HG03460 (cell line): ENCODE measurements at regions not wholly inside any gene's neighbourhood (a gene's known extent, or its start where the extent isn't known, plus 50 kb on each side); places are given as distances from the start of the nearest gene placed in this dataset.

ENCODE experiments used
- ATAC-seq: cut with Tn5 transposase; IDR thresholded peaks from one replicate; pipeline ENCODE4 v1.9.1; 2021; ENCODE audit not compliant: unreplicated experiment

DNA sequence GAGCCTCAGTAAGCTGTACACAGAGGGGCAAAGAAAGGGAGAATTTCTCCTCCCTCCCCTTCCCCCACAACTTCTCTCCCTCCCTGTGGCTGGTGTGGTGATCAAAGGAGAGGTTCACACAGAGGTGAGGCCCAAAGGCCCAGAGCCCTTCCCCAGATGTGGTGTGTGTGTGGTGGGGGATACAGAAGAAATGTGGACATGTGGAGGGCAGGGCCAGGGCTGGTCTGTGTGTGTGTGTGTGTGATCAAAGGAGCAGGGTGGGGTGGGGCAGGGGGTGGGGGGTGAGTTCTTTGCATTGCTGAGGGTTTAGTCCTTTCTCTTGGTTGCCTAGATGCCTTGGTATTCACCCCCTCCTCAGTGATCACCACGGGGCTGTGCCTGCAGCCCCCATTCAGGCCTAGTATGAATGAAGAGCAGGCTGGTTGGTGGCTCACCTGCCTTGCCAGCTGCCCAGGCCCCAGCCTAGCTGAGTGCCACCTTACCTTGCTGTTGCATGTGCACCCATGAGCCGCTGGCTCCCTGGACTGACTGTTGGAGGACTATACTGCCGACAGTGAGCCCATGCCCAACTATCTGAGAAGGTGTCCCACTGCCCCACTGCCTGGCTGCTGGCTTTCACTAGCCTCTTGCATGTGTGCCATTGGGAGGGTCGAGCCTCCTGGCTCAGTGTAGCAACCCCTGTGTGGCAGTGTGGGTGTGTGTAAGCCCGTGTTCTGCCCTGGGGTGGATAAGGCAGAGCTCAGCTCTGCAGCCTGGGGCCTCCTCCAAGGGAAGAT is 101.9 kb downstream of the EFNB1 start:
- ATAC-seq = no peak

DNA sequence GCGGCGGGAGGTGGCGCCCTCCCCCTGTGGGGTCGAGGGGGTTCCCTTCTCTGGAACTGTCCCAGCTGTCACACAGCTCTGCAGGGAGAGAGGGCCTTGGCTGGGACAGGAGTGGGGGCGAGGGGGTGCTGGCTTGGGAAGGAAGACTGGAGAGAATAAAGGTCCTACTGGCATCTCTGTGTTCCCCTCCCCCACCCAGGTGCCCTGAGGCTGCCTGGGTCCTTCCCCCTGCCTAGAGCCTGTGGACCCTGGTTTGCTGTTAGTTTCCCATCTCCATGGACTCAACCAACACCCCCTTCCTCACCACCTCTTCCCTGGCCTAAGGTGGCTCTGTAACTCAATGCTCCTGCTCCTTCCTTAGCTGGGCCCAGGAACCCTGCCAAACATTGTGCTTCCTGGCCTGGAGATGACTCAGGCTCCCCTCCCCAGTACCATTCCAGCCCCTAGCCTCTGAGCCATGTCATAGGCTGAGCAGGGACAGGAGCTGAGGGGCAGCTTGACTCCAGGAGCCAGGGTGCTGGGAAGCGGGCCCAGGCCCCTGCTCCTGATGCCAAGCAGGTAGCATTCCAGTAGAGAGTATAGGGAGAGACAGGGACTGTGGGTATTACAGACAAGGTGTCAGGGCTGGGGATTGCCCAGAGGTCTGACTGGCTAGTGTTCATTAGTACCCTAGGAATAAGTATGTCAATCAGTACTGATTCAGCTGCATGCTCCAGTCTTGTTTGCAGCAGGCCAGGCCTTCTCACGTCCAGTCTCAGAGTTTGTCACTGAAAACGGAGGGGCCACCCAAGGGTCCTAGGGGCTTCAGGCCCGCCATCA is 100.7 kb downstream of the EFNB1 start:
- ATAC-seq = no peak

DNA sequence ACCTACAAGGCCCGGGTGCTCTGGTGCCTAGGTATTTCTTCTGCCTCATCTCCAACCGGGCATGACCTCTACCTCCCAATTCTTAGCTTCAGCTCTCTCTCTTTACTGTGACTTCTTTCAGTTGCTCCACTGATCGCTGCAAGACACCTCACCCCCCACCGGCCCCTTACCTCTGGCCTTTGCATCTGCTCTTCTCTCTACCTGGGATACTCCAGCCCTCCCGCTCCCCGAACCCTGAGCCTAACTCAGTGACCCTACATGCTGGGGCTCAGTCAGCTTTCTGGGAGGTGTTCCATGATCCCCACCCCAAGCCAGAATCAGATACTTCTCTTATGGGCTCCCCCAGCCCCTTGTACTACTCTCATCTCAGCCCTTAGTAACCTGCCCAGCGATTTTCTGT is 99.6 kb downstream of the EFNB1 start:
- ATAC-seq = no peak

DNA sequence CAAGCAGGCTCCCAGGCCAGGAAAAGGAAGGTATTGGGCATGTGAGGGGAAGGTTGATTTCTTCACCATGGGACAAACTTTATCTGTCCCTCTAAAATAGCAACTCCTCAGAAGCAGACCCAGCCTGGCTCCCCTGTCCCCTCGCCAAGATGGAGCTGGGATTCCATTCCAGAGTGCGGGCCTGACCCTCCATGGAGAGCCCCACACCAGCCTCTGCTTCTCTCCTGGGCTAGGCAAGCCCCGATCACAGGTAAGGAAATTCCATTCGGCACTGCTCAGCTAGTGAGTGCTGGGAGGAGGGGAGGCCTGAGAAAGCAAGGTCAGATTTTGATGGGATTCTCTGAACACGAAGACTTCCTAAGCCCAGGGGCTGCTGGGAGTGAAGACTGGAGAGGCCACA is 98.4 kb downstream of the EFNB1 start:
- ATAC-seq = no peak

DNA sequence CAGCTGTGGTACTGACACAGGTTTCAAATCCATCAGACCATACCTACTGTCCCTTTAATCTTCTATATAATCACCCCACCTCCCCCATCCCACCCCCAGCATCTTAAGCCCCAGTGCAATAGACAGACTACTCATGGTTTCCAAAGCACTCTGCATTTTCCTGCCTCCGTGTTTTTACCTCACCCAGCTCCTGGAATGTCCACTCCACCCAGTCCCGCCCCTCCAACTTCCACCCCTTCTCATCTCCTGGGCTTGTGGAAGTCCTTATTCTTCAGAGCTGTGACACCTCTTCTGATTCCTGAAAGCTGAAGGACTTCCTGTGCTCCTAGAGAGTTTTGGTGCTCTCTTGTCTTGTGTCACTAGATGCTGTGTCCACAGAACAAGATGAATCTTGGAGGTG is 94.3 kb downstream of the EFNB1 start:
- ATAC-seq = no peak

DNA sequence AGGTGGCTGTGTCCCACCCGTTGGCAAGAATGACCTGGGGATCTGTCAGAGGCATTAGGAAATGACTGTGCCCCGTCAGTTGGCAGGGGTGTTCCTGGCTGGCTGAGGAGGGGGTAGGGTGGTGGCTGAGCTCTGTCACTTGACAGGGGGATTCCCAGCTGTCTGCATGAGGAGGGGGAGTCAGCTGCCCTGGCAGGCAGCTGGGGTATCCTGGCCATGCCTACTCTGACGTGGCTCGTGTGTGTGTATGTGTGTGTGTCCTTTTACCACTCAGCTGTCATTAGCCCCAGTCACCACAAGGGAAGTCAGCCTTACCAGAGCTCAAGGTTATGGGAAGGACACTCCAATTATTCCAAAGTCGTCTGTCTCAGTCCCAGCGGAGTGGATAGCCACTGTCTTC is 93.2 kb downstream of the EFNB1 start:
- no peak for ATAC-seq

DNA sequence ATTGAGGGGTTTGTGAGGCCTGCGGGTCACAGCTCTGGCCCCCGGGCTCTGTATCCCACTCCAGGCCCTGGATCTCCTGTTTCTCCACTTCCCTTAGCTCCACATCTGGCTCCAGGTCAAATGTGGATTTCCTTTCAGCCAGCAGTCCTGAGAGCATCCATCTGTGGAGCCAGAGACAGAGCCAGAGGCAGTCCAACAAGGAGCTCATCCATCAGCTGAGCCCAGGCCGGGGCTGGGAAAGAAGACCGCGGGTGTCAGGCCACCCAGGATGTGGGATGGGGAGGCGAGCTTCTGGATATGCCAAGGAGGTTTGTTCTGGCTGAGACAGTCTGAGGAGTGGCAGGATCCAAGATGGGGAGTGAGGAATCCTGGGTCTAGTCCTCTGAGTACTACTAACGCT is 91.7 kb downstream of the EFNB1 start:
- ATAC-seq = no peak

DNA sequence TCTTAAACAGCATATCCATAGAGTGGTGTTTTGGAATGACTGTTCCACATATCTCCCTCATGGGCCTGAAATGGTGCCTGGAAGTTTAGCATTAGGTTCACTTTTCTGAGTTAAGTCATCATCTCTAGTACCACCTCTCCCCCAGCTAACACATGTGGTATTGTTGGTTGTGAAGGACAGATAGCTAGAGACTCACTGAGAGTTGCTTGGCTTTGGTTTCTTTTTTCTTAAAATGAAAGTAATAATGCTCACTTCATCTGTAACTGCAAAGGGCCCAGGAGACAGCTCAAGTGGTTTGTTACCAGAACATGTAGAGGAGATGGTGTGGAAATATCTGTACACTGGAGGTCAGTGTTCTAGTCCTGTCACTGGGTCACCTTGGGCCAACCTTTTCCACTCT is 90.9 kb downstream of the EFNB1 start:
- ATAC-seq = no peak

DNA sequence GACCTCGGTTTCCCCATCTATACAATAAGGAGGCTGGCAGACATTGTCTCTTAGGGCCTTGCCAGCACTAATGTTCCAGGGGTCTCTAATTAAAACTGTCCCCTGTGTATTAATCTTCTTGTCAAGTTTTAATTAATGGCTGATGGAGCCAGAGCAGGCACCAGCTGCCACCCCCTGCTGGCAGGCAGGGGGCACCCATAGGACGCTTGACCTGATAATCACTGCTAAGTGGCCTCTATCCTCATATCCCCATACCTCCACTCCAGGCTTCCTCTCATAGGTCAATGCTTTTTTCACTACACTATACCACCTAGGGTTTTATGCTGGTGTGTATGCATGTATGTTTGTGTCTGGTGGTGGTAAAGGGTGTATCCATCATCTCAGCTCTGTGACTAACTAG is 89.4 kb downstream of the EFNB1 start:
- no peak for ATAC-seq

DNA sequence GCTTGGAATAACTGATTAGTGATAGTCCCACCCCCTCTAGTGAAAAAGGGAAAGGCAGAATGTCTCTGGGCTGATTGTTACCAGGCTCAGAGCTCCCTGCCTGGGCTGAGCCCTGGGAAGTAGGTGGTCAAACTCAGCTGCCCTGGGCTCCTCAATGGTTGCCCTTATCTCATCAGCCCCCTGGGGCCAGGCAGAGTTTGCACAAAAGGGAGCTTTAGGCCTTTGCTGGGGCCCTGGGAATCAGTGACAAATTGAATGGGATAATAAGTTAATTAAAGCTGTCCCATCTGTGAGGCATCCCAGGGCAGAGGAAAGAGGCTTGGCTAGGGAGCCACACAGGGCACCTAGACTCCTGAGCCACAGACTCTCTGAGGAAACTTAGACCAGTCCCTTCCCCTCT is 89.0 kb downstream of the EFNB1 start:
- no peak for ATAC-seq

DNA sequence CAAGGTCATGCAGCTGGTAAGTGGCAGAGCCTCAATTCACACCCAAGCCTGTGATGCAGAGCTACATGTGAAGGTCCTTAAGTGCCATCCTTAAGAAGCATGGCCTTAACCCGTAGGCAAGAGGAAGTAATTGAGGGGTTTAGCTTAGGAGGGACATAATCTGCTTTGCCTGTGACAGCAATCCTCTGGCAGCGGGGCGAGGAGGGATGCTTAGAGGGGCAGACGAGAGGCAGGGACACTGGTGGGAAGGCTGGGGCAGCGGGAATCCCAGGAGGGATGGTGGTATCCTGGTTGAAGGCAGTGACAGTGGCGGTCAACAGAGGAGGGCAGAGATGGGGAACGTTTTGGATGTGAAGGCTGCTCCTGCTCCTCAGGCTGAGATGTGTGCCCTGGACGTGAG is 88.1 kb downstream of the EFNB1 start:
- no peak for ATAC-seq

DNA sequence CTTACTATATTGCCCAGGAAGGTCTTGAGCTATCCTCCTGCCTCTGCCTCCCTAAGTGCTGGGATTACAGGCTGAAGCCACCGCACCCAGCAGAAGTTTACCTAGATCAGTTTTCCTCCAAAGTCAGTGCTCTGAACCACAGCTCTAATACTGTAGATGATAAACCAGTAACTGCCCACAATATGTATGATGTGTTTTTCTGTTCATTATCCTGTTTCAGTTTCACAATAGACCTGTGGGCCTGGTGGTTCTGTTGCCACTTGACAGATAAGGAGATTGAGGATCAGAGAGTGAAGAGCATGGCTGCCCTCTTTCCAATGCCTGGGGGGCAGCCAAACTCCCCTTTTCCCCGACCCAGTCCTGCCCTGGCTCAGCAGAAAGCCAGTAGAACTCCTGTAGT is 87.0 kb downstream of the EFNB1 start:
- ATAC-seq = peak; percentile 80

DNA sequence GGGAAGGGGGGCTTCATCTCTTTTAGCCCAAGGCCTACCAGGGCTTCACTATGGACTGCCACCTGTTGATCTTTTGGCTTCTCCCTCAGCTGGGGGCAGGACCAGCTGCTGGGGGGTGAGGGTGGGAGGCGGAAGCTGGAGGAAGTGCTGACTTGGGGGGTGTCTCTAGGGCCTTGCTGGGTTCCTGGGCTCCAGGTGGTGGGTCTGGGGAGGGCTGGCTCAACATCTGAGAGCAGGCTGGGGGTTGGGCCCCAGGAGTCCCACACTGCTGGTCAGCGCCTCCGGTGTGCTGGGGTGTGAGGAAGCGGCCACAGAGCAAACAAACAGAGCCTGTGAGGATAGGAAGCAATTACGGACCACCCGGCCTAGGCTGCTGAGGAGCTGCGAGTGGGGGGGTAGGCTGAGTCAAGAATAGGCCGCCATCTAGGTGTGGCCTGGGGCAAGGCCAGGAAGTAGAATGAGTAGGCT is 85.7 kb downstream of the EFNB1 start:
- no peak for ATAC-seq

DNA sequence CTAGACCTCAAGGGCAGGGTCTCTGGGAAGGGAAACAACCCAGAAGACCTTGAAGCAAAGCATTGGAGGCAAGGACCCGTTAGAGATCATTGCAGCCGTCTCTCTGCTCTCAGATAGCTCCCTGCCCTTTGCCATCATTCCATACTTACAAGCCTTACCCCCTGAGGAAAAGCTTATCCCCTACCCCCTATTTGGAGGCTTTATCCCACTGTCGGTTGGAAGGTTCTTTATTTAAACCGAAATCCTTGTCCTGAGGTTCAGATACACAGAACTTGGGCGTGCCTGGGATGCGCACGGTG is 84.4 kb downstream of the EFNB1 start:
- no peak for ATAC-seq

DNA sequence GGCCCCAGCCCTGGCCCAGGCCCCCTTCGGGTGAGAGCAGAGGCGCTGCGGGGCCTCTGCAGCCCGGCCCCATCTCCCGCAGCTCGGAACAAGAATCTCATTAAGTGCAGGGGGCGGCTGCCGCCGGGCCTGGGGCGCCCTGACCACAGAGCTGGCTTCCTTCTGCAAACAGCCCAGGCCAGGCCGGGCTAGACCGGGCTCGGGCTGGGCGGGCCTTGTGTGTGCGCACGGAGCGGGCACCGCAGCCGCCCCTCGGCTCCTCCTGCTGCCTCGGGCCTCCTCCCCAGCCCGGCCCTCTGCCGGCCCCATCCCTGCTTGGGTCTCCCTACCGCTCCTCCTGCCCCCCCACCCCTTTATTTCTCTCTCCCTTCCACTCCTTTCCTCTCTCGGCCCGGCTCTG is 83.3 kb downstream of the EFNB1 start:
- ATAC-seq = no peak

DNA sequence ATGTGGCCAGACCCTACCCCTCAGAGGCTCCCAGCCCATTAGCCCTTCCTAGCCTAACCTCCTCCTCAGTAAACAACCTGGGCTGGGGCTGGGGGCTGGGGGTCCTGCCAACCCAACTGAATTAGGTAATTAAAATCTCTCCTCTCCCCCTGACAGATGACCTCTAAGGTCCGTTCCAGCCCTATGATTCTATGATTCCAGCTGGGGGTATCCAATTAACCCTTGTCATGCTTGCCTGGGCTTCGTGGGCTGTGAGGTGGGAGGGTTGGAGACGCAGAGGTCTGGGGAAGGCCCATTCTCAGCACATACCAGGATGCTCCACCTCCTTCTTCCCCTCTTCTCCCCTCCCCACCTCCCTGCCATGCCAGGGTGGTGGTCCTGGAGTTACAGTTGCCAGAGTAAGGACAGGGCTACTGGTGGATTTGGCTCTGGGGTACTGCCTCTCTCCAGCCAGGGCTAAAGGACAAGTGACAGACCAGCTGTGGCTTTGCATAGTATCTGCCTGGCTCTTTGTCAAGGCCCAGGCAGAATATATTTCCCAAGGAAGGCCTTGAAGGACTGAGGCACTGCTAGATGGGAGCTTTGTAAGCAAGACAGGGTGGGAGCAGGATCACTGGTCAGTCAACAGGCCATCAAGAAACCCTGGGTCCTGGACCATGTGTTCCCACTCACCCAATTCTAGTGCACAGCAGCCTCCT is 82.1 kb downstream of the EFNB1 start:
- ATAC-seq = no peak

DNA sequence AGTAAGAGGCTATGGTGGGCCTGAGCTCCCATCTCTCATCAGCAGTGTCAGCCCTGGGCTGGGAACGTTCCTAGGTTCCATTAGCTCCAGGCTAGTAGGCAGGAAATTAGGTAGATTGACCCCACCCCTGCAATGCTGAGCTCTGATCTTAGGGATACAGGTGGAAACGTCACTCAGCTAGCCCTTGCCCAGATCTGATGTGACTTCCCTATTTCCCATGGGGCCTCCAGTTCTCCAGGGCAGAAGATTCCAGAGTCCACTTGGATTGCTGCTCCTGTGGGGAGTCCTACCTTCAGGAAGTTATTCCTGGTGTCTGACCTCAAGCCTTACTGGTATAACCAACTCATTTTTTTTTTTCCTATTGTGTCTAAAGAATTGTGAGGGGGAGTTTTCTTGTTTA is 81.1 kb downstream of the EFNB1 start:
- ATAC-seq = no peak

DNA sequence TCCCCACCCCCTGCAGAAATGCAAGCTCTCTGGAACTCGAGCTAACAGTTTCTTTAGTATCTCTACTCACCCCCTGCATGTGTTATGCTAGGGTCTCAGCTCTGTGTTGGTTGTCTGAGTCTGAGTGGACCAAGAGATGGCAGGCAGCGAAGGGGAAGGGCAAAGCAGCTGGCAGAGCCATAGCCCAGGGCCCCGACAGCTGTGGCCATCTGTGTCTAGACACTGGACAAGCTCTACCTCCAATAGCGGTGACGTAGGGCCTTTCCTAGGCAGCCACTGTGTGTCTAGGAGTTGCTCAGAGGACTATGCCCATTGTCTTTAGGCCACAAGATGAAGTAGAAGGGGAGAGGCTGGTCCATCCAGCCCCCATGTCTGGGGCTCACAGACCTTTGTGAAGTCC is 79.2 kb downstream of the EFNB1 start:
- ATAC-seq = no peak

DNA sequence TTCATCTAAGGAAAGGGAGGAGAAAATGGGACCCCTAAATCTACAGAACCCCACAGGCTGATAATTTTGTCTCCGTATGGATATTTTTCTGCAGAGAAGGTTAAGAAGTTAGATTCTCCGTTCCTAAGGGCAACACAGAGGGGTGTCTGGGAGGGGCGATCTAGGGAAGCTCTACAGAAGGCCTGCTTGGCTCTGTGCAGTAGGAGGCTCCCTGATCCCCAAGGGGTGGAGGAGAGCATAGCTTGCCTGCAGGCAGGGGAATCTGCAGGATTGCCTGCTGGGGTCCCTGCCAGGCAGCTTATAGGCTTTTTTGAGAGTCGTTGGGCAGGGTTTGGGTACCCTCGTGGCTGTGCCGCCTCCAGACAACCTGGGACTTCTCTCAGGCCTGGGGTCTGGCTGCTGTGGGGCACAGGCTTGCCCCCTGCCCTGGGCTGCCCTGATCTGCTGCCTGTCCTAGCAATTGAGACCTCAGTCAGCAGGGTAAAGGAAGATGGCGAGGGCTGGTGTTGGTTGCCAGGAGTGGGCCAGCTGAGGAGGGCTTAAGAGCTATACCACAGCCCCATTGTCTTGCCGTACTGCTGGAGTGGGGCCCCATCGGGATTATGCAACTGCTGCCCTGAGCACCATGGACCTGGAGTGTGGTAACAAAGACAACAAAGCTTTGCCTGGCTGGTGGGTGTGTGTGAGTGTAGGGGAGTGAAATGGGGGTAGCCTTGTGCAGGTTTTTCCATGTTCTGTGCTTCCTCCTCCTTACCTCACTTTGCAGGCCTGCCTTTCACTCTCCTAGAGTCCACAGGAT is 74.1 kb downstream of the EFNB1 start:
- ATAC-seq = no peak

DNA sequence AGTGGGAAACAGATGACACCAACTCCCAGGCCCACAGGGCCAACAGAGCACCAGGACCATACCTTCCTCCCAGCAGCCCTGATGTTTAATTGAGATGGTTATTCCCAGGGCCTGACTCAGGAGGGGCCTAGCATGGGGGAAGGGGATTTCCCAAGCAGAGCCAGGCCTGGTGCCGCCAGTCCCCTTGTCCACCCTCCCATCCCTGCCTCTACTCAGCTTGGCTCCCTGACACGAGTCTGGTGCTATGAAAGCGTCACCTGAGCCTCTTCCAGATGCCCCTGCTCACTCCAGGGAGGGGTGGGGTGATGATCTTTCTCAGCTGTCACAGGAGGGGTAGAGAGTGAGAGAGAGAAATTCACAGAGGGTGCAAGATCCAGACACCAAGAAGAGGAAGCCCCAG is 72.7 kb downstream of the EFNB1 start:
- ATAC-seq = no peak

DNA sequence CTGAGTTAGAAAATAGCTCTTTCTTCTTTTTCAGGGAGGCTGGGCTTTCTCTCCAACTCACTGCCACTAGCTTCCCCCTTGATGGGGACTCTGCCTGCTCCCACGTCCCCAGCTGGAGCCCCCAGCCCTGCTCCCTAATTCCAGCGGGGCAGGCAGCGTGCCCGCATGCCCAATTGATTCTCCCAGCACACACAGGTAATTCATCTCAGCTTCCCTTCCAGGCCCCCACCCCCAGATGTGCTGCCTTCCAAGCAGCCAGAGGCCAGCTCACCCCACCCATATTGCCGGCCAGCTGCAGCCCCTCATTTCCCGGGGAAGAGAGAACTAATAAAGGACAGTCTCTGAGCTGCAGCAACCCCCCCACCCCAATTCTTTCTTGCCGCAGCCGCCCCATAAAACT is 69.8 kb downstream of the EFNB1 start:
- ATAC-seq = no peak
